ENCODE measurements at regions not wholly inside any gene's neighbourhood (a gene's known extent, or its start where the extent isn't known, plus 50 kb on each side); places are given as distances from the start of the nearest gene placed in this dataset.

DNA sequence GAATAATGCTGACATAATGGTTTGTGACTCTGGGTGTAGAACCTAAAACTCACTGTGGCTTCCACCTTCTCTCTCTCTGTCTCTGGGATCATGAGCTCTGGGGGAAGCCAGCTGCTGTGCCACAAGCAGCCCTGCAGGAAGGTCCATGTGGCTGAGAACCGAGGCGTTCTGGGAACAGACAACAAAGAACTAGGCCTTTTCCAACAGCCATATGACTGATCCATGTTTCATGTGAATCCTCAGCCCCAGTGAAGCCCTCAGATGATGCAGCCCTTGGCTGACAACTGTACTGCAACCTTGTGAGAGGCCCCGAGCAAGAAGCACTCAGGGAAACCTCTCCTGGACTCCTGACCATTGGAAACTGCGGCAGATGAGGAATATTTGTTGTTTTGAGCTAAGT, 56.6 kb downstream of the HLA-G start:
- Histone ChIP-seq H4K20me1 (ENCODE audit: control insufficient read depth, insufficient read depth) (no peaks in the 10 kb centered on the region), H2AFZ (ENCODE audit: control insufficient read depth, low read depth, low read length) (no peak overlapping the region), H3K4me1 (ENCODE audit: control insufficient read depth, insufficient read depth, low read length) (no peaks in the 10 kb centered on the region), H3K27me3 (replicated peaks in 1 of 2; ENCODE audit: control insufficient read depth in 2 of 2, insufficient read depth in 2 of 2, low read length in 1 of 2) (no peaks in the 10 kb centered on the region), H3K9ac (ENCODE audit: control insufficient read depth, insufficient read depth, low read length) (no peak overlapping the region), H3K79me2 (ENCODE audit: control insufficient read depth, insufficient read depth, low read length) (peaks cover 11% of the 10 kb centered on the region), H3K4me3 (no peak overlapping the region), H3K9me3 (replicated peaks; ENCODE audit: control insufficient read depth, insufficient read depth, low read length) (no peaks in the 10 kb centered on the region; the same call in 2 of the 3 replicates), H3K4me2 (ENCODE audit: control insufficient read depth, insufficient read depth) (no peak overlapping the region), H3K27ac (ENCODE audit: control insufficient read depth, insufficient read depth) (no peak overlapping the region), H3K36me3 (ENCODE audit: control insufficient read depth in 2 of 2, insufficient read depth in 2 of 2, low read length in 1 of 2) (no peaks in the 10 kb centered on the region)
- no TSS peak for BruUV-seq (replicated peaks)
- FAIRE-seq (no peak), DNase-seq (ENCODE audit: low read depth, low spot score) (no peak), ATAC-seq (no peak)
- intact Hi-C loops (cut with micrococcal nuclease; ENCODE audit: unreplicated experiment) (no loop called here), in situ Hi-C loops (cut with MboI) (no loop called here)
- CTCF ChIA-PET: no interaction called here
- SMC1A ChIA-PET (ENCODE audit: uncharacterized antibody, unreplicated experiment): interaction anchor here (2.2 kb wide), 1 partner anchor 36 kb away, joined by 5 read pairs; no protein-coding TSS in a partner anchor
- POLR2A ChIA-PET: interaction anchor here (0.8 kb wide), 1 partner anchor 57 kb away, joined by 3 read pairs; no protein-coding TSS in a partner anchor
- RAD21 ChIA-PET (ENCODE audit: unreplicated experiment): interaction anchor here (1.4 kb wide), 1 partner anchor 83 kb away, joined by 4 read pairs; no protein-coding TSS in a partner anchor
- 43% methylated on average over 3 of the region's 4 CpGs for WGBS (ENCODE audit: insufficient coverage, insufficient replicate concordance, low lambda C conversion rate, missing lambda C conversion rate)
- TF ChIP-seq POLR2A (IDR thresholded peaks at IDR 0.05; ENCODE audit: low read depth, low read length) (no peak), MTA2 (IDR thresholded peaks at IDR 0.05; ENCODE audit: low read depth) (no peak), NR2C1 (IDR thresholded peaks at IDR 0.05) (no peak), MTA3 (IDR thresholded peaks at IDR 0.05; ENCODE audit: borderline replicate concordance, low read length) (no peak), ZZZ3 (IDR thresholded peaks at IDR 0.05; ENCODE audit: control insufficient read depth, insufficient read length, low read depth) (no peak), CEBPB (IDR thresholded peaks at IDR 0.05; ENCODE audit: borderline replicate concordance in 1 of 2, low read depth in 2 of 2, low read length in 2 of 2) (no peak), SKIL (IDR thresholded peaks at IDR 0.05; ENCODE audit: low read depth, poor library complexity, severe bottlenecking) (no peak), JUNB (IDR thresholded peaks at IDR 0.05) (no peak), TAF1 (IDR thresholded peaks at IDR 0.05; ENCODE audit: borderline replicate concordance, low read depth, low read length) (no peak), PKNOX1 (IDR thresholded peaks at IDR 0.05) (no peak), RELA (IDR thresholded peaks at IDR 0.05; ENCODE audit: borderline replicate concordance, partially characterized antibody) (no peak), IKZF2 (IDR thresholded peaks at IDR 0.05) (no peak), REST (IDR thresholded peaks at IDR 0.05; ENCODE audit: low read depth, low read length) (no peak), CBX5 (IDR thresholded peaks at IDR 0.05; ENCODE audit: low read depth) (no peak)
- TF ChIP-seq, protein P1, sequence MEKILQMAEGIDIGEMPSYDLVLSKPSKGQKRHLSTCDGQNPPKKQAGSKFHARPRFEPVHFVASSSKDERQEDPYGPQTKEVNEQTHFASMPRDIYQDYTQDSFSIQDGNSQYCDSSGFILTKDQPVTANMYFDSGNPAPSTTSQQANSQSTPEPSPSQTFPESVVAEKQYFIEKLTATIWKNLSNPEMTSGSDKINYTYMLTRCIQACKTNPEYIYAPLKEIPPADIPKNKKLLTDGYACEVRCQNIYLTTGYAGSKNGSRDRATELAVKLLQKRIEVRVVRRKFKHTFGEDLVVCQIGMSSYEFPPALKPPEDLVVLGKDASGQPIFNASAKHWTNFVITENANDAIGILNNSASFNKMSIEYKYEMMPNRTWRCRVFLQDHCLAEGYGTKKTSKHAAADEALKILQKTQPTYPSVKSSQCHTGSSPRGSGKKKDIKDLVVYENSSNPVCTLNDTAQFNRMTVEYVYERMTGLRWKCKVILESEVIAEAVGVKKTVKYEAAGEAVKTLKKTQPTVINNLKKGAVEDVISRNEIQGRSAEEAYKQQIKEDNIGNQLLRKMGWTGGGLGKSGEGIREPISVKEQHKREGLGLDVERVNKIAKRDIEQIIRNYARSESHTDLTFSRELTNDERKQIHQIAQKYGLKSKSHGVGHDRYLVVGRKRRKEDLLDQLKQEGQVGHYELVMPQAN (conservative IDR thresholded peaks at IDR 0.05): no peak
- TF ChIP-seq, protein P2, sequence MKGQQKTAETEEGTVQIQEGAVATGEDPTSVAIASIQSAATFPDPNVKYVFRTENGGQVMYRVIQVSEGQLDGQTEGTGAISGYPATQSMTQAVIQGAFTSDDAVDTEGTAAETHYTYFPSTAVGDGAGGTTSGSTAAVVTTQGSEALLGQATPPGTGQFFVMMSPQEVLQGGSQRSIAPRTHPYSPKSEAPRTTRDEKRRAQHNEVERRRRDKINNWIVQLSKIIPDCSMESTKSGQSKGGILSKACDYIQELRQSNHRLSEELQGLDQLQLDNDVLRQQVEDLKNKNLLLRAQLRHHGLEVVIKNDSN (IDR thresholded peaks at IDR 0.05; ENCODE audit: borderline replicate concordance, extremely low read length, insufficient read depth, low read depth, low read length): no peak

All from GM12878 (cell line).